ENCODE measurements at regions not wholly inside any gene's neighbourhood (a gene's known extent, or its start where the extent isn't known, plus 50 kb on each side); places are given as distances from the start of the nearest gene placed in this dataset.

- no peak for DNase-seq
- no peak for ATAC-seq
- H3K4me3 ChIP-seq = no peak overlapping the region
- no peak for TF ChIP-seq CTCF (IDR thresholded peaks at IDR 0.05)
- H3K9me3 ChIP-seq = no peaks in the 10 kb centered on the region
- no peaks in the 10 kb centered on the region for H3K27me3 ChIP-seq
- no peaks in the 10 kb centered on the region for H3K4me1 ChIP-seq
- no peaks in the 10 kb centered on the region for H3K36me3 ChIP-seq
- intact Hi-C loops (cut with DNase I) = no loop called here
- H3K27ac ChIP-seq = no peak overlapping the region
These were observed 581.7 kb downstream of the MRPL39 start for GRCh38 chr21:25025596-25025995.

- TF ChIP-seq CTCF (IDR thresholded peaks at IDR 0.05) = no peak
- intact Hi-C loops (cut with DNase I) = no loop called here
- H3K27me3 ChIP-seq = no peaks in the 10 kb centered on the region
- no peaks in the 10 kb centered on the region for H3K36me3 ChIP-seq
- H3K27ac ChIP-seq = no peak overlapping the region
- no peak overlapping the region for H3K4me3 ChIP-seq
- H3K4me1 ChIP-seq = no peaks in the 10 kb centered on the region
- H3K9me3 ChIP-seq = no peaks in the 10 kb centered on the region
- DNase-seq (no peak), ATAC-seq (peak; percentile 13)
These were observed 582.6 kb downstream of the MRPL39 start for GRCh38 chr21:25024639-25025038.

GRCh38 chr21:25005388-25005787 lies 601.9 kb downstream of the MRPL39 start:
- Histone ChIP-seq H3K9me3 (no peaks in the 10 kb centered on the region), H3K4me1 (no peaks in the 10 kb centered on the region), H3K4me3 (no peak overlapping the region), H3K27me3 (no peaks in the 10 kb centered on the region), H3K36me3 (no peaks in the 10 kb centered on the region), H3K27ac (no peak overlapping the region)
- no peak for TF ChIP-seq CTCF (IDR thresholded peaks at IDR 0.05)
- no peak for DNase-seq
- intact Hi-C loops (cut with DNase I) = no loop called here
- no peak for ATAC-seq

- Histone ChIP-seq H3K36me3 (no peaks in the 10 kb centered on the region), H3K27me3 (no peaks in the 10 kb centered on the region), H3K4me3 (no peak overlapping the region), H3K27ac (no peak overlapping the region), H3K9me3 (no peaks in the 10 kb centered on the region), H3K4me1 (no peaks in the 10 kb centered on the region)
- ATAC-seq (no peak), DNase-seq (no peak)
- intact Hi-C loops (cut with DNase I) = no loop called here
- TF ChIP-seq CTCF (IDR thresholded peaks at IDR 0.05) = no peak
These were observed 604.6 kb downstream of the MRPL39 start for GRCh38 chr21:25002676-25003075.

GRCh38 chr21:24995216-24995615 lies 612.1 kb downstream of the MRPL39 start:
- Histone ChIP-seq H3K9me3 (no peaks in the 10 kb centered on the region), H3K4me3 (no peak overlapping the region), H3K4me1 (no peaks in the 10 kb centered on the region), H3K27me3 (no peaks in the 10 kb centered on the region), H3K36me3 (no peaks in the 10 kb centered on the region), H3K27ac (no peak overlapping the region)
- intact Hi-C loops (cut with DNase I) = no loop called here
- no peak for TF ChIP-seq CTCF (IDR thresholded peaks at IDR 0.05)
- ATAC-seq = no peak
- no peak for DNase-seq

- no peak overlapping the region for H3K4me3 ChIP-seq
- ATAC-seq = no peak
- no peak for DNase-seq
- H3K4me1 ChIP-seq = no peaks in the 10 kb centered on the region
- no peak overlapping the region for H3K27ac ChIP-seq
- intact Hi-C loops (cut with DNase I) = no loop called here
- H3K36me3 ChIP-seq = no peaks in the 10 kb centered on the region
- TF ChIP-seq CTCF (IDR thresholded peaks at IDR 0.05) = no peak
- no peaks in the 10 kb centered on the region for H3K9me3 ChIP-seq
- no peaks in the 10 kb centered on the region for H3K27me3 ChIP-seq
These were observed 612.6 kb downstream of the MRPL39 start for GRCh38 chr21:24994717-24995116.
